Neural cell (in vitro differentiated cells): ENCODE measurements at regions not wholly inside any gene's neighbourhood (a gene's known extent, or its start where the extent isn't known, plus 50 kb on each side); places are given as distances from the start of the nearest gene placed in this dataset.

ENCODE experiments used
- H2AFZ ChIP-seq: fragments of 200-600, 300-800 bp; sonication (generic), shearing (Covaris generic); 2 replicates; pipeline ENCODE4 v1.6.0; 2014; ENCODE audit warnings: low read depth, mild to moderate bottlenecking, antibody characterized with exemption, low read length, moderate library complexity
- H3F3A ChIP-seq: fragments of 200-600 bp; shearing (Covaris generic); 2 replicates; pipeline ENCODE4 v1.6.1; 2016; ENCODE audit warnings: mild to moderate bottlenecking, moderate library complexity, mixed read lengths, antibody characterized with exemption, low read length; ENCODE audit not compliant: insufficient read depth, poor library complexity, severe bottlenecking
- H3K27ac ChIP-seq: fragments of 200-600, 300-800 bp; sonication (generic), shearing (Covaris generic); 2 replicates; pipeline ENCODE4 v1.5.1; 2014; ENCODE audit warnings: mild to moderate bottlenecking, low read length, moderate library complexity
- H3K27me3 ChIP-seq: fragments of 300-800, 200-600 bp; sonication (generic), shearing (Covaris generic); 2 replicates; pipeline ENCODE4 v1.6.0; 2014; ENCODE audit warnings: mild to moderate bottlenecking, low read depth, low read length, moderate library complexity; ENCODE audit not compliant: insufficient read depth
- H3K36me3 ChIP-seq: fragments of 300-800, 200-600 bp; sonication (generic), shearing (Covaris generic); 2 replicates; pipeline ENCODE4 v1.5.1; 2014; ENCODE audit warnings: mild to moderate bottlenecking, antibody characterized with exemption, low read length, moderate library complexity; ENCODE audit not compliant: insufficient read depth
- H3K4me2 ChIP-seq: fragments of 300-800, 200-600 bp; sonication (generic), shearing (Covaris generic); 2 replicates; pipeline ENCODE4 v1.6.0; 2014; ENCODE audit warnings: mild to moderate bottlenecking, low read length
- H3K4me3 ChIP-seq: fragments of 300-800, 200-600 bp; sonication (generic), shearing (Covaris generic); 2 replicates; pipeline ENCODE4 v1.5.1; 2014; ENCODE audit warnings: mild to moderate bottlenecking, low read length, moderate library complexity
- H3K79me2 ChIP-seq: fragments of 200-600 bp; shearing (Covaris generic); replicated peaks from 2 replicates; pipeline ENCODE4 v1.6.0; 2014; ENCODE audit warnings: mild to moderate bottlenecking, low read length, moderate library complexity; ENCODE audit not compliant: insufficient read depth
- H3K9ac ChIP-seq: fragments of 300-800, 200-600 bp; sonication (generic), shearing (Covaris generic); 2 replicates; pipeline ENCODE4 v1.6.1; 2016; ENCODE audit warnings: mild to moderate bottlenecking, low read length, mixed read lengths
- H3K9me2 ChIP-seq: fragments of 200-600 bp; shearing (Covaris generic); 2 replicates; pipeline ENCODE4 v1.6.1; 2016; ENCODE audit warnings: mild to moderate bottlenecking, low read length, mixed read lengths; ENCODE audit not compliant: insufficient read depth
- H3K9me3 ChIP-seq: fragments of 200-600, 300-800 bp; sonication (generic), shearing (Covaris generic); 2 replicates; pipeline ENCODE4 v1.6.1; 2016; ENCODE audit warnings: mild to moderate bottlenecking, mixed run types, low read length, moderate library complexity, mixed read lengths
- H4K20me1 ChIP-seq: fragments of 200-600 bp; shearing (Covaris generic); 2 replicates; pipeline ENCODE4 v1.6.1; 2016; ENCODE audit warnings: mild to moderate bottlenecking, mixed run types; ENCODE audit not compliant: insufficient read depth
- CTCF ChIP-seq: fragments of 450-650 bp; IDR thresholded peaks from 2 replicates; pipeline ENCODE4 v1.5.1; 2014; ENCODE audit warnings: antibody characterized with exemption, mild to moderate bottlenecking, moderate library complexity; ENCODE audit not compliant: poor library complexity, severe bottlenecking
- EP300 ChIP-seq: fragments of 450-650 bp; conservative IDR thresholded peaks from 2 replicates; pipeline ENCODE4 v1.6.1; 2014; ENCODE audit warnings: antibody characterized with exemption, mild to moderate bottlenecking, moderate library complexity; ENCODE audit not compliant: poor library complexity, severe bottlenecking
- EZH2 ChIP-seq: fragments of 200-600, 300-800 bp; shearing (Covaris generic), sonication (generic); IDR thresholded peaks from 2 replicates; pipeline ENCODE4 v1.6.1; 2014; ENCODE audit warnings: antibody characterized with exemption, low read length, borderline replicate concordance, mild to moderate bottlenecking; ENCODE audit not compliant: insufficient read depth, poor library complexity, severe bottlenecking
- MXI1 ChIP-seq: fragments of 450-650 bp; conservative IDR thresholded peaks from 2 replicates; pipeline ENCODE4 v1.6.1; 2014; ENCODE audit warnings: antibody characterized with exemption, mild to moderate bottlenecking; ENCODE audit not compliant: poor library complexity, severe bottlenecking
- POLR2AphosphoS5 ChIP-seq: IDR thresholded peaks from 2 replicates; pipeline ENCODE4 v1.6.1; 2012
- RAD21 ChIP-seq: fragments of 450-650 bp; conservative IDR thresholded peaks from 2 replicates; pipeline ENCODE4 v1.6.1; 2014; ENCODE audit warnings: antibody characterized with exemption, mild to moderate bottlenecking, moderate library complexity
- REST ChIP-seq: IDR thresholded peaks from 2 replicates; pipeline ENCODE4 v1.6.1; 2012; ENCODE audit warnings: borderline replicate concordance
- SMC3 ChIP-seq: fragments of 450-650 bp; conservative IDR thresholded peaks from 2 replicates; pipeline ENCODE4 v1.6.1; 2014; ENCODE audit warnings: antibody characterized with exemption, mild to moderate bottlenecking, moderate library complexity; ENCODE audit not compliant: poor library complexity
- TAF1 ChIP-seq: IDR thresholded peaks from 2 replicates; pipeline ENCODE4 v1.6.1; 2012; ENCODE audit warnings: low read depth

- no peaks in the 10 kb centered on the region for H3K79me2 ChIP-seq
- no peak overlapping the region for H3K27ac ChIP-seq
- TF ChIP-seq SMC3 (no peak), RAD21 (no peak), CTCF (no peak), REST (no peak), EP300 (no peak), TAF1 (no peak), EZH2 (no peak), POLR2AphosphoS5 (no peak), MXI1 (no peak)
Observed at GRCh38 chr1:101119289-101119688, 93.7 kb upstream of the DPH5 start.

GRCh38 chr1:101116006-101116405 is 90.4 kb upstream of the DPH5 start:
- no peak overlapping the region for H3K9ac ChIP-seq
- no peaks in the 10 kb centered on the region for H3K36me3 ChIP-seq
- H2AFZ ChIP-seq: no peak overlapping the region
- no peak overlapping the region for H3K4me3 ChIP-seq
- no peak overlapping the region for H3K4me2 ChIP-seq
- H3K27ac ChIP-seq: no peak overlapping the region
- no peaks in the 10 kb centered on the region for H3K9me3 ChIP-seq
- no peaks in the 10 kb centered on the region for H3K79me2 ChIP-seq
- no peaks in the 10 kb centered on the region for H3K9me2 ChIP-seq
- H3K27me3 ChIP-seq: no peaks in the 10 kb centered on the region
- no peaks in the 10 kb centered on the region for H3F3A ChIP-seq
- H4K20me1 ChIP-seq: no peaks in the 10 kb centered on the region
- TF ChIP-seq CTCF: no peak
- TF ChIP-seq SMC3: no peak
- TF ChIP-seq MXI1: no peak
- TF ChIP-seq RAD21: no peak
- TF ChIP-seq REST: no peak
- no peak for TF ChIP-seq TAF1
- TF ChIP-seq EP300: no peak
- no peak for TF ChIP-seq EZH2
- TF ChIP-seq POLR2AphosphoS5: no peak

More at GRCh38 chr1:101119289-101119688, 93.7 kb upstream of the DPH5 start:
- Histone ChIP-seq H2AFZ (no peak overlapping the region), H3K9me3 (no peaks in the 10 kb centered on the region), H3F3A (no peaks in the 10 kb centered on the region), H3K4me3 (no peak overlapping the region), H3K4me2 (no peak overlapping the region), H3K36me3 (no peaks in the 10 kb centered on the region), H3K9ac (no peak overlapping the region), H4K20me1 (no peaks in the 10 kb centered on the region), H3K9me2 (no peaks in the 10 kb centered on the region), H3K27me3 (no peaks in the 10 kb centered on the region)
